HCT116 (cell line): ENCODE measurements at regions not wholly inside any gene's neighbourhood (a gene's known extent, or its start where the extent isn't known, plus 50 kb on each side); places are given as distances from the start of the nearest gene placed in this dataset.

ENCODE experiments used
- ATAC-seq: fragments of 200-7000 bp; cut with Tn5 transposase; 2 replicates; pipeline ENCODE4 v1.9.1; 2020; ENCODE audit warnings: mild to moderate bottlenecking, moderate library complexity
- BruUV-seq: library from RNA; stranded (reverse); fragments of 400-500 nt; replicated peaks from 2 replicates; lab custom pipeline; 2021; lab: Mats Ljungman, UMichigan
- CTCF ChIA-PET: fragments of 300-600 bp; sonication (Branson Sonifier 250); formaldehyde crosslinking; loops from one replicate; lab custom pipeline; 2021; ENCODE audit warnings: antibody characterized with exemption; lab: Charles Lee
- POLR2A ChIA-PET: fragments of 300-600, 350-600 bp; sonication (Branson Sonifier 250); formaldehyde crosslinking; loops from one replicate; lab custom pipeline; 2021; ENCODE audit warnings: antibody characterized with exemption; lab: Charles Lee
- RAD21 ChIA-PET, 2 experiments: fragments of 300-600 bp; sonication (Branson Sonifier 250); formaldehyde crosslinking; loops; one replicate each; lab custom pipeline; 2023; ENCODE audit warnings: low total read pairs in 2 of 2; ENCODE audit not compliant: uncharacterized antibody in 2 of 2, unreplicated experiment in 2 of 2, low non-redundant PET in 1 of 2; lab: Charles Lee
- DNase-seq: peaks from one replicate; pipeline ENCODE4 v3.0.0-alpha.2; 2010; ENCODE audit warnings: low read depth, low spot score
- H2AFZ ChIP-seq: fragments of 200-600 bp; shearing (Covaris generic), sonication (generic); 2 replicates; pipeline ENCODE4 v1.6.1; 2017; ENCODE audit warnings: low read depth, mixed run types, mixed read lengths, antibody characterized with exemption, low read length; ENCODE audit not compliant: poor library complexity, severe bottlenecking
- H3K27ac ChIP-seq: 2 replicates; pipeline ENCODE4 v1.5.1; 2012; ENCODE audit warnings: low read depth, low read length
- H3K27me3 ChIP-seq: fragments of 200-600 bp; sonication (generic); 2 replicates; pipeline ENCODE4 v1.6.1; 2016; ENCODE audit warnings: mixed run types, low read length, mixed read lengths; ENCODE audit not compliant: insufficient read depth
- H3K36me3 ChIP-seq, 2 experiments: fragments of 200-500 bp in 1 of 2; fragments of 200-600 bp in 1 of 2; sonication (Bioruptor generic) in 1 of 2; sonication (generic) in 1 of 2; 2 replicates each; pipeline versions ENCODE4 v1.5.1 to v1.6.1; 2014 to 2016; ENCODE audit warnings: low read length in 2 of 2, inconsistent platforms in 1 of 2, mixed read lengths in 1 of 2, mixed run types in 1 of 2; ENCODE audit not compliant: insufficient read depth in 2 of 2, control insufficient read depth in 1 of 2
- H3K4me1 ChIP-seq, 2 experiments: fragments of 200-600 bp in 1 of 2; sonication (generic) in 1 of 2; 2 replicates each; pipeline versions ENCODE4 v1.5.1 to v1.6.1; 2012 to 2017; ENCODE audit warnings: low read length in 2 of 2, inconsistent platforms in 1 of 2, mild to moderate bottlenecking in 1 of 2, mixed read lengths in 1 of 2, mixed run types in 1 of 2, moderate library complexity in 1 of 2; ENCODE audit not compliant: insufficient read depth in 2 of 2, control insufficient read depth in 1 of 2
- H3K4me2 ChIP-seq: fragments of 200-600 bp; sonication (generic); 2 replicates; pipeline ENCODE4 v1.6.1; 2017; ENCODE audit warnings: mixed run types, low read length, mixed read lengths
- H3K4me3 ChIP-seq, 2 experiments: fragments of 200-600 bp in 1 of 2; sonication (generic) in 1 of 2; replicated peaks in 1 of 2; 2 replicates each; pipeline ENCODE4 v1.5.1; 2011 to 2016; ENCODE audit warnings: low read length in 2 of 2, control low read depth in 1 of 2, low read depth in 1 of 2, mild to moderate bottlenecking in 1 of 2, mixed read lengths in 1 of 2, mixed run types in 1 of 2
- H3K79me2 ChIP-seq: fragments of 200-600 bp; sonication (generic); 2 replicates; pipeline ENCODE4 v1.6.1; 2017; ENCODE audit warnings: mild to moderate bottlenecking, mixed run types, low read length, moderate library complexity, mixed read lengths; ENCODE audit not compliant: insufficient read depth
- H3K9ac ChIP-seq: fragments of 200-600 bp; sonication (generic); 2 replicates; pipeline ENCODE4 v1.6.1; 2016; ENCODE audit warnings: low read length, mixed read lengths
- H3K9me2 ChIP-seq: fragments of 200-600 bp; sonication (generic), shearing (Covaris generic); 2 replicates; pipeline ENCODE4 v1.6.1; 2017; ENCODE audit warnings: mixed run types, mild to moderate bottlenecking, moderate library complexity; ENCODE audit not compliant: insufficient read depth
- H3K9me3 ChIP-seq, 2 experiments: fragments of 200-500 bp in 1 of 2; fragments of 200-600 bp in 1 of 2; sonication (Bioruptor generic) in 1 of 2; sonication (generic) in 1 of 2; 2 replicates each; pipeline ENCODE4 v1.6.1; 2014 to 2017; ENCODE audit warnings: low read length in 2 of 2, mixed read lengths in 2 of 2, inconsistent platforms in 1 of 2, low read depth in 1 of 2, mild to moderate bottlenecking in 1 of 2, mixed run types in 1 of 2, moderate library complexity in 1 of 2; ENCODE audit not compliant: control insufficient read depth in 1 of 2, insufficient read depth in 1 of 2
- H4K20me1 ChIP-seq: fragments of 200-600 bp; sonication (generic), shearing (Covaris generic); 2 replicates; pipeline ENCODE4 v1.6.1; 2017; ENCODE audit warnings: mixed run types, mild to moderate bottlenecking, moderate library complexity; ENCODE audit not compliant: insufficient read depth
- CBX3 ChIP-seq: IDR thresholded peaks from 2 replicates; pipeline ENCODE4 v1.6.1; 2012; ENCODE audit warnings: low read depth
- CEBPB ChIP-seq: IDR thresholded peaks from 2 replicates; pipeline ENCODE4 v1.6.1; 2012; ENCODE audit warnings: low read depth
- EZH2 ChIP-seq: fragments of 200-600 bp; sonication (generic); IDR thresholded peaks from 2 replicates; pipeline ENCODE4 v1.6.1; 2017; ENCODE audit warnings: antibody characterized with exemption, mixed run types
- POLR2A ChIP-seq: IDR thresholded peaks from 2 replicates; pipeline ENCODE4 v1.7.0; 2011; ENCODE audit warnings: borderline replicate concordance; ENCODE audit not compliant: insufficient read depth, insufficient read length; ENCODE audit errors: extremely low read depth
- POLR2AphosphoS5 ChIP-seq: IDR thresholded peaks from 2 replicates; pipeline ENCODE4 v1.6.1; 2011; ENCODE audit warnings: mild to moderate bottlenecking, low read depth, low read length, moderate library complexity
- SP1 ChIP-seq: IDR thresholded peaks from 2 replicates; pipeline ENCODE4 v1.6.1; 2012; ENCODE audit warnings: low read depth
- SRF ChIP-seq: IDR thresholded peaks from 2 replicates; pipeline ENCODE4 v1.6.1; 2012; ENCODE audit warnings: low read depth
- YY1 ChIP-seq: IDR thresholded peaks from 2 replicates; pipeline ENCODE4 v1.6.1; 2011; ENCODE audit warnings: low read length, low read depth, moderate library complexity, mild to moderate bottlenecking; ENCODE audit not compliant: insufficient replicate concordance; ENCODE audit errors: extremely low read depth
- intact Hi-C: fragments of 100-400 bp; cut with micrococcal nuclease; formaldehyde crosslinking; loops from 2 replicates; pipeline ENCODE4 v1.10.0; 2022
- TF ChIP-seq, protein P1 (sequence below): IDR thresholded peaks from 2 replicates; pipeline ENCODE4 v1.6.1; 2012
- TF ChIP-seq, protein P2 (sequence below): IDR thresholded peaks from 2 replicates; pipeline ENCODE4 v1.6.1; 2012

DNA sequence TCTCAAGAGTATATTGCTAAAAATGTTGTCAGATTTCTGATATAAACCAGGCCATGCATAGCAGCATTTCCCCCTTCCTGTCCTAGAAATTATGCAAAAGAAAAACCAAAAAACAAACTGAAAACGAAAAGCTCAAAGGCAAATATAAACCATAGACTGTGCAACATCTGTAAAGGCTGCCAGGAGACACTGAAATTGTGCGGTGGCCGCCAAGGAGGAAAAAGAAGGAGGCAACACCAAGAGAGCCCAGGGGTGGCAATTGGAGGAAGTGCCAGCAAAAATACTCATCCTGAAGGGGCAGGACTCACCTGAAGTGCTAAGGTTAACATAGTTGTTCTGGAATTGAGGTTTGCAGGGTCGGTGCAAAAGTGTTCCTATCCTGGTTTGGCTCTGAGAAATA, 92.0 kb downstream of the RWDD3 start:
- intact Hi-C loops, result no loop called here
- TF ChIP-seq YY1, result no peak
- TF ChIP-seq SRF, result no peak
- no peak for TF ChIP-seq SP1
- TF ChIP-seq POLR2A, result no peak
- TF ChIP-seq, protein P1, sequence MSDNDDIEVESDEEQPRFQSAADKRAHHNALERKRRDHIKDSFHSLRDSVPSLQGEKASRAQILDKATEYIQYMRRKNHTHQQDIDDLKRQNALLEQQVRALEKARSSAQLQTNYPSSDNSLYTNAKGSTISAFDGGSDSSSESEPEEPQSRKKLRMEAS, result no peak
- TF ChIP-seq, protein P2, sequence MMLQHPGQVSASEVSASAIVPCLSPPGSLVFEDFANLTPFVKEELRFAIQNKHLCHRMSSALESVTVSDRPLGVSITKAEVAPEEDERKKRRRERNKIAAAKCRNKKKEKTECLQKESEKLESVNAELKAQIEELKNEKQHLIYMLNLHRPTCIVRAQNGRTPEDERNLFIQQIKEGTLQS, result no peak
- no peak for TF ChIP-seq CBX3
- Histone ChIP-seq H3K9me2 (no peaks in the 10 kb centered on the region), H3K27me3 (peaks cover 20% of the 10 kb centered on the region), H4K20me1 (no peaks in the 10 kb centered on the region), H3K4me2 (no peak overlapping the region), H3K4me3 (no peak overlapping the region), H3K27ac (no peak overlapping the region), H3K4me1 (no peaks in the 10 kb centered on the region), H2AFZ (no peak overlapping the region), H3K36me3 (no peaks in the 10 kb centered on the region), H3K79me2 (no peaks in the 10 kb centered on the region), H3K9me3 (no peaks in the 10 kb centered on the region), H3K9ac (no peak overlapping the region)
- RAD21 ChIA-PET, result no interaction called here
- CTCF ChIA-PET, result no interaction called here
- no TSS peak for BruUV-seq
- DNase-seq (no peak), ATAC-seq (no peak)
- POLR2A ChIA-PET, result no interaction called here

- BruUV-seq, result no TSS peak
- no peaks in the 10 kb centered on the region for H3K9me2 ChIP-seq
- DNase-seq, result no peak
- ChIA-PET CTCF (no interaction called here), POLR2A (no interaction called here), RAD21 (no interaction called here)
- no peaks in the 10 kb centered on the region for H4K20me1 ChIP-seq
- no peaks in the 10 kb centered on the region for H3K9me3 ChIP-seq
- H3K9ac ChIP-seq, result no peak overlapping the region
- TF ChIP-seq EZH2 (no peak), CEBPB (no peak), POLR2AphosphoS5 (no peak)
- TF ChIP-seq, protein P1, result no peak
- no peak overlapping the region for H2AFZ ChIP-seq
- no peak overlapping the region for H3K4me2 ChIP-seq
- no peaks in the 10 kb centered on the region for H3K4me1 ChIP-seq
- H3K36me3 ChIP-seq, result no peaks in the 10 kb centered on the region
- no peak for ATAC-seq
- H3K79me2 ChIP-seq, result no peaks in the 10 kb centered on the region
- H3K4me3 ChIP-seq, result no peak overlapping the region
- intact Hi-C loops, result no loop called here
- H3K27ac ChIP-seq, result no peak overlapping the region
- peaks cover 2% of the 10 kb centered on the region; the same call in 1 of the 2 replicates for H3K27me3 ChIP-seq
Measured at GRCh38 chr1:95332754-95333153, 98.7 kb downstream of the RWDD3 start.
